GM19452 (cell line): ENCODE measurements at regions not wholly inside any gene's neighbourhood (a gene's known extent, or its start where the extent isn't known, plus 50 kb on each side); places are given as distances from the start of the nearest gene placed in this dataset.
"Not testable (repeated sequence)": the region's sequence is repeated elsewhere in the genome, so short reads cannot be mapped to it uniquely, and the experiment has no call there.

Experiments used
- ATAC-seq: cut with Tn5 transposase; IDR thresholded peaks from one replicate; pipeline ENCODE4 v1.9.1; 2021; ENCODE audit not compliant: unreplicated experiment

DNA sequence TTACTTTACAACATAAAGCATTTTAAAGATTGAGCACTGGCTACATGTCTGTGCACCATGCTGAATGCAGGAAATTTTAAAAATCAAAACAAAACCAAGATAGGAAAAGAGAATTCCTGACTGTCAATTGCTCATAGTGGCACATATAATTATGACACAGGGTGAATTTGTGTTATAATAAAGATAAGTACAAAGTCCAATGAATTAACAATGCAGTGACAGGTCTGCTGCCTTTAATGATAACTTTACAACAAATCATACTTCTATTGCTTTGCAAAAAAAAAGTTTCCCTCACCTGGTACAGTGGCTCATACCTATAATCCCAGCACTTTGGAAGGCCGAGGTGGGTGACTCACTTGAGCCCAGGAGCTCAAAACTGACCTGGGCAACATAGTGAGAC, 93.8 kb upstream of the OSBPL8 start:
- ATAC-seq = no peak

GRCh38 chr12:76664731-76665130, 99.2 kb upstream of the ZDHHC17 start:
- ATAC-seq = no peak

GRCh38 chr12:76666290-76666835, 97.6 kb upstream of the ZDHHC17 start:
- ATAC-seq = no peak

GRCh38 chr12:76669981-76670380, 93.9 kb upstream of the ZDHHC17 start:
- ATAC-seq = no peak

GRCh38 chr12:76670776-76671175, 93.1 kb upstream of the ZDHHC17 start:
- no peak for ATAC-seq

GRCh38 chr12:76674669-76675315, 89.1 kb upstream of the ZDHHC17 start:
- no peak for ATAC-seq

GRCh38 chr12:76676261-76676660, 87.7 kb upstream of the ZDHHC17 start:
- not testable (repeated sequence) for ATAC-seq

DNA sequence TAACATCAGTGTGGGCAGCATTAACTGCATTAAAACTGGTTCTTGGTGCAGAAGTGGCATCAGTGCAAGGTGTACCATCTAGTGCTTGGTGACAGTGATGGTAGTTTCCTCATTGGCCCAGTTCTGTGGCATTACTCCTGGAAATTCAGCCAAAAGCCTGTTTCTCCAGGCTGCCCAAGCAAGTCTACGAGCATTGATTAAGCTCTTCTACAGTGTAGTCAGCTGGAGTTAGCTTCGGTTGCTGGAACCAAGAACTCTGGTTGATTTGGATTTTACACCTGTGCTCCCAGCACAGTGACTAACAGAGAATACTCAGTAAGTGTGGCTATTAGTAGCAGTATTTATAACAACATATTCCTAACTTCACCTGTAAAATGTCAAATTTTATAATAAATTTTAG, 84.9 kb upstream of the ZDHHC17 start:
- no peak for ATAC-seq

- ATAC-seq = no peak
Measured at GRCh38 chr12:76679778-76680177, 84.1 kb upstream of the ZDHHC17 start.

- ATAC-seq = no peak
Measured at GRCh38 chr12:76680940-76681339, 83.0 kb upstream of the ZDHHC17 start.

DNA sequence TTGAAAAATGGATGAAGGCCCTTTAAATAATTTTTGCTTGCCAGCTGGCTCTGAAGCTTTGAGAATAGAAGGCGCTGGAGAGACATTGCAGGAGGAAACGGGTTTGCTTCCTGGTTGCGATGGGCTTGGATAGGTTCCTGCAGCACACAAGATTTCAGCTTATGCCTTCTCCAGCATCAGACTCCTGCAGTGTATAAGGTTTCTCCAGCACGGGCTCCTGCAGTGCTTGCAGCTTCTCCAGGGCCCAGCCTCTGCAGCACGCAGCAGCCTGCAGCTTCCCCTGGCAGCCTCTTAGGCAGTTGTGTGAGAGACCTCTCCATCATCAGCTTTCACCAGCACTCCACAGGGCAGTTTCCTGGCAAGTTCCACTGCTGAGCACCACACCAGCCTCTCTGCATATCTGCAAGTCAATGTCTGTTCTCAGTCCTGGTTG, 78.7 kb upstream of the ZDHHC17 start:
- no peak for ATAC-seq

DNA sequence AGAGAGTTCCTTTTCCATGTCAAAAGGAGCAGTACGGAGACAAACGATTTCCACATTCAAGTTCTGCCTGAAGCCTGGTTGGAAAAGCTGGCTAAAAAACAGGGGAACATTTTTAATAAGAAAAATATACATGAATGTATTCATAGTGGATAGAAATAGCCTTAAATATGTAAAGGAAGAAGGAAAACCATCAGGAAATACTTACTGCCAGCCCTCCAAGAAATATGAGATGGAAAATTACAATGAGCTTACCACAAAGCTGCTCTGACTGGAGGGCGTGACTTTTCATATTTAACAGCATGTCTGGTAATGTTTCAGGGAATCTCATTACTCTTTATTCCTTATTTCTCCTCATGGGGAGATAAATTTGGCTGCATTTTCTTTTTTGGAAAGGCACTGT, 75.9 kb upstream of the ZDHHC17 start:
- ATAC-seq = no peak

DNA sequence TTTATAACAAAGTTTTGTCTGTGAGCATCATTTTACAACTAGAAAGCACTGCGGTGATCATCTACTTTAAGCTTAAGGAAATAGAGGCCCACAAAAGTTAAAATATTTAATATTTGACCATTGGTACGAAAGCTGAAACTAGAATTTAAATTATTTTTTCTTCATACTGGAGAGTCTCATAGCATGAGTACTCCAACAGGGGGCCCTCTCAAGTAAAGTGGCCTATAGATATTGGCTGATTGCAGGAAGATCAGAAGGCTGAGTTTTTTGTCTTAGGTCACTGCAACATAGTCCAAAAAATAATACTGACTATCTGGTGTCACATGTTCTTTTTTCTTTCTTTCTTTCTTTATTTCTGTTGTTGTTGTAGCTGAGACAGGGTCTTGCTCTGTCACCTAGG, 75.3 kb upstream of the ZDHHC17 start:
- ATAC-seq = no peak

DNA sequence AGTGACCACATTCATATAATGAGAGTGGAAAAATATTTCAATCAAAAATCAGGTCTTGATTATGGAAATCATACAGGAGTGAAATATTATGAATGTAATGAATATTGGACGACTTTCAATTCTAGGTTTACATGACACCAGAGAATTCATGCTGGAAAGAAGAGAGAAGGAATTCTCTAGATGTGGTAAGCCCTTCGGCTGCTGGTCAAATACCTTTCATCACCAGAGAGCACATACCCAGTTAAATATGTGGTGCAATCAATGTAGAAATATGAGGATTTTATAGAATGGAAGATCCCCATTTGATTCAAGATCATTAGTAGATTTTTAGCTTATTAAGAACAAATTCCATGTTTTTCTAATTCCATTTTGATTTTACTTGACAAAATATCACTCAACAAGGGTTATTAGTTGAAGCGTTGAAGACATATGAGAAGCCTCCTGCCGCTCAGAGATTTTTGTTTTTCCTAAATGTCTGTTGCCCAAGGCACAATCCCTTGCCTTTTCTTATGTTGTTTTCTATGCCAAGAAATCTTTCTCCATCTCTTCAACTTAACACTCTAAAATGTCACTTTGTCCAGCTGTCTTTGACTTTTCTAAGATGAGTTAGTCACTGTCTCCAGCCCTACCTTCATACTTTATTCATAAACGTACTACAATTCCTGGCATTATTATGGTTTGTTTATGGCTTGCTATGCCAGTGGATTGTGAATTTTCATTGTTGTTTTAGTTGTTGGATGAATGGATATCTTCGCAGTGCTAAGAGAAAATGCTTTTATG, 72.8 kb upstream of the ZDHHC17 start:
- no peak for ATAC-seq

GRCh38 chr12:76692846-76693245, 71.1 kb upstream of the ZDHHC17 start:
- no peak for ATAC-seq

GRCh38 chr12:76694369-76694768, 69.5 kb upstream of the ZDHHC17 start:
- no peak for ATAC-seq

- ATAC-seq = no peak
Measured at GRCh38 chr12:76696186-76696585, 67.7 kb upstream of the ZDHHC17 start.

DNA sequence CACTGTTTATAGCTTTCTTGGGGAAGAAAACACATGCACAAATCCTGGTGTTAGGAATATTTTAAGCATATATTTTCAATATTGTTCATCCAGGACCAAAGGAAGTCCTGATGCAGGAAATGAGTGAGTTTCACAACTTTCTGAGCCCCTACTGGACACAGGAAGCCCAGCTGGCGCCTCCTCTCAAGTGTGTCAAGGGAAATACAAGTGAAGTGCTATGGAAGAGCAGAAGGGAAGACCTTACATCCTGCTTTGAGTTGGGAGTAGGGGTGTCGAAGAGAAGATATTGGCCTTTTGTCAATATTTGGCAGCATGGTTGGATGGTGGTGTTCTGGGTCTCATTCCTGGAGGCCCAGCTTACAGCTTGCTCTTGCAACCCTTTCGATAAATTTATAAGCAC, 66.1 kb upstream of the ZDHHC17 start:
- no peak for ATAC-seq

DNA sequence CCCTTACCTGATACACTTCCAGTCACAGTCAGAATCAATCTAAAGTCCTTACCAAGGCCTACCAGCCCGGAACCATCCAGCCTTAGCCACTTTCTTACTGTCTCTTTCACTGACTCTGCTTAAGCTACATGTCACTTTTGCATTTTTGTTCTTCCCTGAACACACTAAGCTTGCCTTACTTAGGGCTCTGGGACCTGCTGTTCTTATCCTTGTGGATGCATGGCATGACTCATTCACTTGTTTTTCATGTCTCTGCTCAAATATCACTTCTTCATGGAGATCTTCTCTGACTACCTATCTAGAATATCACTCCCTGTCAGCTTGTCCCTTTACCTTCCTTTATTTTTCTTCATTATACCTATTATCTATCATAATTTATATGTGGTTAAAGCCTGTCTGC, 65.6 kb upstream of the ZDHHC17 start:
- no peak for ATAC-seq

GRCh38 chr12:76698966-76699365, 64.9 kb upstream of the ZDHHC17 start:
- no peak for ATAC-seq

GRCh38 chr12:76701690-76702089, 62.2 kb upstream of the ZDHHC17 start:
- no peak for ATAC-seq

DNA sequence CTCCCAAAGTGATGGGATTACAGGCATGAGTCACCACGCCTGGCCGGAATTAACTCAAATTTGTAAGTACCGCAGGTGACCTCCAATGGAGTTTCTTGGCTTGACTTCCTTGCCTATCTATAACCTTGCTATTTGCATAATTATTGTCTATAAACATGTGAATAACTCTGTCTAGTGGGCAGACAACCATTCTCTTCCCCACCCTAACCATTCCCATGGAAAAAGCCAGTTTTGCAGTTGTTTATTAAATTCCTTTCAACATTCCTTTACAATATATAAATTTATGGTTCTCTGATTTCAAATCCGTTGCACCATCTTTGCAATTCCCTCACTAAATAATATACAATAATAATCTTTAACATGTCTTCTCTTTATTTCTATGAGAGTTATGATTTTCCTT, 61.0 kb upstream of the ZDHHC17 start:
- no peak for ATAC-seq
